IMR-90 (cell line): ENCODE measurements at regions not wholly inside any gene's neighbourhood (a gene's known extent, or its start where the extent isn't known, plus 50 kb on each side); places are given as distances from the start of the nearest gene placed in this dataset.
A peak's percentile ranks its signal among the peaks of the same experiment; 100 is the strongest.

Experiments
- ATAC-seq: fragments of 200-7000 bp; cut with Tn5 transposase; 2 replicates; pipeline ENCODE4 v1.9.1; 2020; ENCODE audit warnings: low read depth, mild to moderate bottlenecking, moderate library complexity
- BruUV-seq: library from RNA; stranded (reverse); fragments of 400-500 nt; replicated peaks from 2 replicates; lab custom pipeline; 2021; lab: Mats Ljungman, UMichigan
- CTCF ChIA-PET: fragments of 300-600 bp; formaldehyde crosslinking; extraction: SDS; loops from one replicate; lab custom pipeline; 2021; ENCODE audit warnings: antibody characterized with exemption; lab: Yijun Ruan, JAX
- POLR2A ChIA-PET: fragments of 300-600 bp; sonication (Branson Sonifier 250); formaldehyde crosslinking; loops from one replicate; lab custom pipeline; 2022; ENCODE audit warnings: antibody characterized with exemption; ENCODE audit not compliant: unreplicated experiment; lab: Charles Lee
- DNase-seq: peaks from one replicate; pipeline ENCODE4 v3.0.0; 2013
- H2AFZ ChIP-seq: replicated peaks from 2 replicates; pipeline ENCODE3; 2013; ENCODE audit warnings: low read length, mild to moderate bottlenecking; ENCODE audit not compliant: poor library complexity
- H2AK5ac ChIP-seq: 2 replicates; pipeline ENCODE4 v1.6.1; 2013; ENCODE audit warnings: low read depth, low read length, inconsistent platforms
- H2AK9ac ChIP-seq: replicated peaks from 2 replicates; pipeline ENCODE3; 2013; ENCODE audit warnings: mild to moderate bottlenecking, low read depth, low read length, moderate library complexity; ENCODE audit not compliant: poor library complexity
- H2BK120ac ChIP-seq: 2 replicates; pipeline ENCODE4 v1.6.1; 2013; ENCODE audit warnings: low read depth, low read length, inconsistent platforms
- H2BK15ac ChIP-seq: 3 replicates; pipeline ENCODE4 v1.6.1; 2013; ENCODE audit warnings: low read depth, low read length, inconsistent platforms
- H2BK20ac ChIP-seq: 2 replicates; pipeline ENCODE4 v1.6.1; 2013; ENCODE audit warnings: low read depth, mild to moderate bottlenecking, inconsistent platforms, low read length, moderate library complexity
- H2BK5ac ChIP-seq: 2 replicates; pipeline ENCODE4 v1.6.1; 2013; ENCODE audit warnings: mild to moderate bottlenecking, low read depth, low read length, inconsistent platforms; ENCODE audit not compliant: poor library complexity, severe bottlenecking
- H3K14ac ChIP-seq: replicated peaks from 2 replicates; pipeline ENCODE4 v1.6.1; 2013; ENCODE audit warnings: low read depth, low read length, inconsistent platforms
- H3K18ac ChIP-seq: 2 replicates; pipeline ENCODE4 v1.6.1; 2013; ENCODE audit warnings: low read depth, low read length, control low read depth
- H3K23ac ChIP-seq: 2 replicates; pipeline ENCODE4 v1.6.1; 2013; ENCODE audit warnings: low read depth, low read length, inconsistent platforms
- H3K27ac ChIP-seq: 2 replicates; pipeline ENCODE4 v1.5.1; 2013; ENCODE audit warnings: mild to moderate bottlenecking, control low read depth, low read length; ENCODE audit not compliant: insufficient read depth
- H3K27me3 ChIP-seq: 2 replicates; pipeline ENCODE4 v1.6.1; 2013; ENCODE audit warnings: low read length; ENCODE audit not compliant: control insufficient read depth, insufficient read depth
- H3K36me3 ChIP-seq: 2 replicates; pipeline ENCODE4 v1.6.1; 2013; ENCODE audit warnings: low read length, mixed read lengths; ENCODE audit not compliant: control insufficient read depth, insufficient read depth
- H3K4ac ChIP-seq: 2 replicates; pipeline ENCODE4 v1.6.1; 2013; ENCODE audit warnings: low read depth, low read length, inconsistent platforms
- H3K4me1 ChIP-seq: 2 replicates; pipeline ENCODE4 v1.6.1; 2013; ENCODE audit warnings: low read length, mixed read lengths; ENCODE audit not compliant: control insufficient read depth, insufficient read depth
- H3K4me2 ChIP-seq: 2 replicates; pipeline ENCODE4 v1.6.1; 2013; ENCODE audit warnings: low read depth, mild to moderate bottlenecking, control low read depth, low read length, moderate library complexity
- H3K4me3 ChIP-seq: 2 replicates; pipeline ENCODE4 v1.5.1; 2013; ENCODE audit warnings: low read depth, mild to moderate bottlenecking, control low read depth, low read length, moderate library complexity; ENCODE audit not compliant: insufficient read depth
- H3K56ac ChIP-seq: 2 replicates; pipeline ENCODE4 v1.6.1; 2013; ENCODE audit warnings: low read length, inconsistent platforms; ENCODE audit not compliant: insufficient read depth; ENCODE audit errors: extremely low read depth
- H3K79me1 ChIP-seq, 2 experiments: 2 replicates each; pipeline ENCODE4 v1.6.1; 2013; ENCODE audit warnings: low read length in 2 of 2, inconsistent platforms in 1 of 2, low read depth in 1 of 2
- H3K9ac ChIP-seq: 2 replicates; pipeline ENCODE4 v1.6.1; 2013; ENCODE audit warnings: low read depth, low read length, control low read depth
- H3K9me1 ChIP-seq: 2 replicates; pipeline ENCODE4 v1.6.1; 2013; ENCODE audit warnings: low read length, inconsistent platforms; ENCODE audit not compliant: insufficient read depth
- H3K9me3 ChIP-seq: 2 replicates; pipeline ENCODE4 v1.6.1; 2013; ENCODE audit warnings: low read length; ENCODE audit not compliant: control insufficient read depth, insufficient read depth
- H4K20me1 ChIP-seq: 2 replicates; pipeline ENCODE4 v1.6.1; 2013; ENCODE audit warnings: low read length, inconsistent platforms; ENCODE audit not compliant: insufficient read depth
- H4K5ac ChIP-seq: 2 replicates; pipeline ENCODE4 v1.6.1; 2013; ENCODE audit warnings: mild to moderate bottlenecking, low read depth, low read length, control low read depth
- H4K8ac ChIP-seq, 2 experiments: 2 replicates each; pipeline ENCODE4 v1.6.1; 2013; ENCODE audit warnings: low read depth in 2 of 2, low read length in 2 of 2, control low read depth in 1 of 2, inconsistent platforms in 1 of 2
- H4K91ac ChIP-seq: 2 replicates; pipeline ENCODE4 v1.6.1; 2013; ENCODE audit warnings: low read depth, low read length, inconsistent platforms; ENCODE audit not compliant: insufficient read depth
- CEBPB ChIP-seq: IDR thresholded peaks from 2 replicates; pipeline ENCODE4 v1.6.1; 2012; ENCODE audit warnings: low read depth, low read length, improper control_type of control experiment
- CHD1 ChIP-seq: IDR thresholded peaks from 2 replicates; pipeline ENCODE4 v1.6.1; 2012; ENCODE audit warnings: low read depth, low read length, improper control_type of control experiment
- MAFK ChIP-seq: IDR thresholded peaks from 2 replicates; pipeline ENCODE4 v1.6.1; 2012; ENCODE audit warnings: low read depth, low read length, improper control_type of control experiment
- MAZ ChIP-seq: IDR thresholded peaks from 2 replicates; pipeline ENCODE4 v1.6.1; 2012; ENCODE audit warnings: low read depth, mild to moderate bottlenecking, low read length, improper control_type of control experiment, moderate library complexity, borderline replicate concordance
- RCOR1 ChIP-seq: IDR thresholded peaks from 2 replicates; pipeline ENCODE4 v1.6.1; 2012; ENCODE audit warnings: mild to moderate bottlenecking, low read length, improper control_type of control experiment; ENCODE audit not compliant: insufficient replicate concordance
- RFX5 ChIP-seq: IDR thresholded peaks from 2 replicates; pipeline ENCODE4 v1.8.0; 2012; ENCODE audit warnings: low read depth, mild to moderate bottlenecking, low read length, moderate library complexity
- WGBS, 2 experiments: methylation state at CpG; one replicate each; pipeline versions ENCODE4 v1.1.5 to v1.1.7; 2013; ENCODE audit warnings: missing lambda C conversion rate in 2 of 2; ENCODE audit not compliant: insufficient read length in 1 of 2; ENCODE audit errors: extremely low coverage in 2 of 2; 5-methylcytosine and 5-hydroxymethylcytosine counted together
- dilution Hi-C: fragments of 300-500 bp; cut with HindIII; formaldehyde crosslinking; loops from one replicate; pipeline ENCODE4 v1.14.3; 2018; ENCODE audit warnings: low sequenced_read_pairs; ENCODE audit not compliant: unreplicated experiment
- in situ Hi-C: fragments of 300-500 bp; cut with MboI; formaldehyde crosslinking; loops from 3 replicates; pipeline ENCODE4 v1.14.3; 2019; ENCODE audit warnings: low sequenced_read_pairs, inconsistent platforms, mixed read lengths
- intact Hi-C: fragments of 100-400 bp; cut with micrococcal nuclease; formaldehyde crosslinking; loops from 2 replicates; pipeline ENCODE4 v1.10.0; 2022
- TF ChIP-seq, protein P1 (sequence below): conservative IDR thresholded peaks from 2 replicates; pipeline ENCODE4 v1.5.1; 2012; ENCODE audit warnings: mild to moderate bottlenecking, low read depth, low read length, improper control_type of control experiment

DNA sequence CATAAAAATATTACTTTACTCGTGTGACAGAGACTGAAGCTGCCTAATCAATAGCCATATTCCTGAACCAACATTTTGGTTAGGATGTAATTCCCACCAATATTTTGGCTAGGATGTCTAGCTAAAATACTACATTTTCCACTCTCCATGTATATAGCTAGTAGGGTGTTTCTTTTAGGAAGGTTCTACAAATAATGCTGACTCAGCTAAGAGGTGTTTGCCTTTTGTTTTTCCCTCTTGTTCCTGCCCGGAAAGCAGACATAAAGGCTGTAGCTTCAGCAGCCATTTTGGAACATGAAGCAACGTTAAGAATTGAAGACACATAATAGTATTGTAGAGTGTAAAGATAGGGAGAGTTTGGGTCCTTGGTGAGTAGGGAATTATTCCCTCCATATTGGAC is 187.3 kb upstream of the PDZRN3 start:
- BruUV-seq: no TSS peak
- ChIA-PET CTCF (interaction anchor here (1.0 kb wide), 1 partner anchor 9 kb away, joined by 4 read pairs; no protein-coding TSS in a partner anchor), POLR2A (no interaction called here)
- Histone ChIP-seq H3K4me2 (no peak overlapping the region), H4K8ac (no peak overlapping the region), H3K27me3 (no peaks in the 10 kb centered on the region), H2BK120ac (no peak overlapping the region), H4K5ac (no peak overlapping the region), H3K79me1 (no peaks in the 10 kb centered on the region), H3K36me3 (no peaks in the 10 kb centered on the region), H3K14ac (no peak overlapping the region), H2AFZ (no peak overlapping the region), H3K23ac (no peak overlapping the region), H3K4me1 (no peaks in the 10 kb centered on the region), H3K9me1 (no peaks in the 10 kb centered on the region), H4K91ac (no peak overlapping the region), H3K56ac (no peak overlapping the region), H3K4ac (no peak overlapping the region), H2BK15ac (no peak overlapping the region), H2BK20ac (no peak overlapping the region), H2AK5ac (no peak overlapping the region), H3K9ac (no peak overlapping the region), H2AK9ac (no peak overlapping the region), H3K27ac (no peak overlapping the region), H3K4me3 (no peak overlapping the region), H4K20me1 (no peaks in the 10 kb centered on the region), H2BK5ac (no peak overlapping the region), H3K18ac (no peak overlapping the region), H3K9me3 (no peaks in the 10 kb centered on the region)
- intact Hi-C loops (no loop called here), in situ Hi-C loops (no loop called here), dilution Hi-C loops (no loop called here)
- DNase-seq: no peak
- TF ChIP-seq MAZ (no peak), RCOR1 (no peak), CEBPB (no peak), RFX5 (no peak), CHD1 (no peak), MAFK (peak; percentile 99)
- TF ChIP-seq, protein P1, sequence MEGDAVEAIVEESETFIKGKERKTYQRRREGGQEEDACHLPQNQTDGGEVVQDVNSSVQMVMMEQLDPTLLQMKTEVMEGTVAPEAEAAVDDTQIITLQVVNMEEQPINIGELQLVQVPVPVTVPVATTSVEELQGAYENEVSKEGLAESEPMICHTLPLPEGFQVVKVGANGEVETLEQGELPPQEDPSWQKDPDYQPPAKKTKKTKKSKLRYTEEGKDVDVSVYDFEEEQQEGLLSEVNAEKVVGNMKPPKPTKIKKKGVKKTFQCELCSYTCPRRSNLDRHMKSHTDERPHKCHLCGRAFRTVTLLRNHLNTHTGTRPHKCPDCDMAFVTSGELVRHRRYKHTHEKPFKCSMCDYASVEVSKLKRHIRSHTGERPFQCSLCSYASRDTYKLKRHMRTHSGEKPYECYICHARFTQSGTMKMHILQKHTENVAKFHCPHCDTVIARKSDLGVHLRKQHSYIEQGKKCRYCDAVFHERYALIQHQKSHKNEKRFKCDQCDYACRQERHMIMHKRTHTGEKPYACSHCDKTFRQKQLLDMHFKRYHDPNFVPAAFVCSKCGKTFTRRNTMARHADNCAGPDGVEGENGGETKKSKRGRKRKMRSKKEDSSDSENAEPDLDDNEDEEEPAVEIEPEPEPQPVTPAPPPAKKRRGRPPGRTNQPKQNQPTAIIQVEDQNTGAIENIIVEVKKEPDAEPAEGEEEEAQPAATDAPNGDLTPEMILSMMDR: no peak
- no peak for ATAC-seq
- no CpG with 5 or more reads among the region's 3 CpGs for WGBS, 2 experiments
